GM19397 (cell line): ENCODE measurements at regions not wholly inside any gene's neighbourhood (a gene's known extent, or its start where the extent isn't known, plus 50 kb on each side); places are given as distances from the start of the nearest gene placed in this dataset.
"Not testable (repeated sequence)": the region's sequence is repeated elsewhere in the genome, so short reads cannot be mapped to it uniquely, and the experiment has no call there.

Experiments
- ATAC-seq: cut with Tn5 transposase; IDR thresholded peaks from one replicate; pipeline ENCODE4 v1.9.1; 2021; ENCODE audit warnings: mild to moderate bottlenecking, moderate library complexity; ENCODE audit not compliant: unreplicated experiment

- no peak for ATAC-seq
These were observed 636.4 kb upstream of the ARRDC3 start for GRCh38 chr5:92019376-92019990.

GRCh38 chr5:92017776-92018175, 634.7 kb upstream of the ARRDC3 start:
- no peak for ATAC-seq

- not testable (repeated sequence) for ATAC-seq
These were observed 628.7 kb upstream of the ARRDC3 start for GRCh38 chr5:92011845-92012244.

GRCh38 chr5:92003806-92004205, 620.7 kb upstream of the ARRDC3 start:
- ATAC-seq: no peak

- ATAC-seq: no peak
These were observed 619.7 kb upstream of the ARRDC3 start for GRCh38 chr5:92002721-92003274.

GRCh38 chr5:91998774-91999173, 615.7 kb upstream of the ARRDC3 start:
- no peak for ATAC-seq

- no peak for ATAC-seq
These were observed 600.8 kb upstream of the ARRDC3 start for GRCh38 chr5:91983869-91984268.

- ATAC-seq: no peak
These were observed 595.2 kb upstream of the ARRDC3 start for GRCh38 chr5:91978221-91978882.

GRCh38 chr5:91977579-91977978, 594.5 kb upstream of the ARRDC3 start:
- ATAC-seq: no peak

- no peak for ATAC-seq
These were observed 593.3 kb upstream of the ARRDC3 start for GRCh38 chr5:91976451-91976850.

GRCh38 chr5:91963166-91963565, 580.0 kb upstream of the ARRDC3 start:
- no peak for ATAC-seq

GRCh38 chr5:91957666-91958065, 574.5 kb upstream of the ARRDC3 start:
- no peak for ATAC-seq

- no peak for ATAC-seq
These were observed 573.6 kb upstream of the ARRDC3 start for GRCh38 chr5:91956738-91957137.

GRCh38 chr5:91955610-91956009, 572.5 kb upstream of the ARRDC3 start:
- no peak for ATAC-seq

GRCh38 chr5:91954136-91954535, 571.0 kb upstream of the ARRDC3 start:
- ATAC-seq: no peak

GRCh38 chr5:91950328-91950727, 567.2 kb upstream of the ARRDC3 start:
- no peak for ATAC-seq

GRCh38 chr5:91946870-91947269, 563.8 kb upstream of the ARRDC3 start:
- ATAC-seq: no peak

- no peak for ATAC-seq
These were observed 558.5 kb upstream of the ARRDC3 start for GRCh38 chr5:91941588-91941987.

- ATAC-seq: no peak
These were observed 555.3 kb upstream of the ARRDC3 start for GRCh38 chr5:91938441-91938840.

- ATAC-seq: no peak
These were observed 554.0 kb upstream of the ARRDC3 start for GRCh38 chr5:91937121-91937520.

- no peak for ATAC-seq
These were observed 546.4 kb upstream of the ARRDC3 start for GRCh38 chr5:91929522-91929817.

GRCh38 chr5:91928754-91929521, 545.8 kb upstream of the ARRDC3 start:
- no peak for ATAC-seq
